ENCODE measurements at regions not wholly inside any gene's neighbourhood (a gene's known extent, or its start where the extent isn't known, plus 50 kb on each side); places are given as distances from the start of the nearest gene placed in this dataset.

- Histone ChIP-seq H3K9ac (ENCODE audit: low read length in 2 of 2) (no peak overlapping the region), H3K27ac (ENCODE audit: low read length) (no peak overlapping the region), H3K36me3 (ENCODE audit: control insufficient read depth in 2 of 2, insufficient read depth in 2 of 2, low read length in 2 of 2) (no peaks in the 10 kb centered on the region), H3K27me3 (ENCODE audit: control insufficient read depth in 1 of 2, insufficient read depth in 2 of 2, low read length in 2 of 2) (peaks cover 18 to 28% of the 10 kb centered on the region in 2 donors), H3K4me3 (ENCODE audit: low read length in 2 of 2) (no peak overlapping the region), H3K4me1 (ENCODE audit: control insufficient read depth, insufficient read depth, low read length) (peaks cover 7% of the 10 kb centered on the region), H3K9me3 (ENCODE audit: control insufficient read depth in 2 of 2, low read length in 2 of 2) (peaks cover 0 to 3% of the 10 kb centered on the region in 2 donors)
Measured at GRCh38 chr6:28585335-28585734, 59.7 kb downstream of the GPX5 start.

GRCh38 chr6:28586324-28586723 lies 60.6 kb downstream of the GPX5 start:
- Histone ChIP-seq H3K9me3 (ENCODE audit: control insufficient read depth in 2 of 2, low read length in 2 of 2) (peaks cover 0 to 5% of the 10 kb centered on the region in 2 donors), H3K4me1 (ENCODE audit: control insufficient read depth, insufficient read depth, low read length) (peaks cover 7% of the 10 kb centered on the region), H3K9ac (ENCODE audit: low read length in 2 of 2) (no peak overlapping the region), H3K36me3 (ENCODE audit: control insufficient read depth in 2 of 2, insufficient read depth in 2 of 2, low read length in 2 of 2) (no peaks in the 10 kb centered on the region), H3K4me3 (ENCODE audit: low read length in 2 of 2) (peak overlapping the region; percentile 63 to 81), H3K27ac (ENCODE audit: low read length) (no peak overlapping the region), H3K27me3 (ENCODE audit: control insufficient read depth in 1 of 2, insufficient read depth in 2 of 2, low read length in 2 of 2) (peaks cover 24 to 35% of the 10 kb centered on the region in 2 donors)

GRCh38 chr6:28586962-28587745 lies 61.5 kb downstream of the GPX5 start:
- Histone ChIP-seq H3K9ac (ENCODE audit: low read length in 2 of 2) (peak overlapping the region in 1 of 2 donors; percentile 68), H3K4me1 (ENCODE audit: control insufficient read depth, insufficient read depth, low read length) (peaks cover 7% of the 10 kb centered on the region), H3K36me3 (ENCODE audit: control insufficient read depth in 2 of 2, insufficient read depth in 2 of 2, low read length in 2 of 2) (no peaks in the 10 kb centered on the region), H3K9me3 (ENCODE audit: control insufficient read depth in 2 of 2, low read length in 2 of 2) (peaks cover 0 to 5% of the 10 kb centered on the region in 2 donors), H3K27me3 (ENCODE audit: control insufficient read depth in 1 of 2, insufficient read depth in 2 of 2, low read length in 2 of 2) (peaks cover 24 to 35% of the 10 kb centered on the region in 2 donors), H3K4me3 (ENCODE audit: low read length in 2 of 2) (peak overlapping the region; percentile 63 to 81), H3K27ac (ENCODE audit: low read length) (no peak overlapping the region)

GRCh38 chr6:28587746-28588075 lies 62.0 kb downstream of the GPX5 start:
- Histone ChIP-seq H3K36me3 (ENCODE audit: control insufficient read depth in 2 of 2, insufficient read depth in 2 of 2, low read length in 2 of 2) (no peaks in the 10 kb centered on the region), H3K27ac (ENCODE audit: low read length) (no peak overlapping the region), H3K9me3 (ENCODE audit: control insufficient read depth in 2 of 2, low read length in 2 of 2) (peaks cover 0 to 5% of the 10 kb centered on the region in 2 donors), H3K9ac (ENCODE audit: low read length in 2 of 2) (no peak overlapping the region), H3K4me1 (ENCODE audit: control insufficient read depth, insufficient read depth, low read length) (peaks cover 7% of the 10 kb centered on the region), H3K4me3 (ENCODE audit: low read length in 2 of 2) (peak overlapping the region; percentile 63 to 81), H3K27me3 (ENCODE audit: control insufficient read depth in 1 of 2, insufficient read depth in 2 of 2, low read length in 2 of 2) (peaks cover 24 to 35% of the 10 kb centered on the region in 2 donors)

- Histone ChIP-seq H3K9ac (ENCODE audit: low read length in 2 of 2) (no peak overlapping the region), H3K27ac (ENCODE audit: low read length) (no peak overlapping the region), H3K36me3 (ENCODE audit: control insufficient read depth in 2 of 2, insufficient read depth in 2 of 2, low read length in 2 of 2) (no peaks in the 10 kb centered on the region), H3K9me3 (ENCODE audit: control insufficient read depth in 2 of 2, low read length in 2 of 2) (peaks cover 0 to 5% of the 10 kb centered on the region in 2 donors), H3K27me3 (ENCODE audit: control insufficient read depth in 1 of 2, insufficient read depth in 2 of 2, low read length in 2 of 2) (peaks cover 24 to 35% of the 10 kb centered on the region in 2 donors), H3K4me3 (ENCODE audit: low read length in 2 of 2) (no peak overlapping the region), H3K4me1 (ENCODE audit: control insufficient read depth, insufficient read depth, low read length) (peaks cover 7% of the 10 kb centered on the region)
Measured at GRCh38 chr6:28588666-28589065, 63.0 kb downstream of the GPX5 start.

GRCh38 chr6:28589234-28589956 lies 63.7 kb downstream of the GPX5 start:
- Histone ChIP-seq H3K4me3 (ENCODE audit: low read length in 2 of 2) (peak overlapping the region in 1 of 2 donors; percentile 24), H3K27me3 (ENCODE audit: control insufficient read depth in 1 of 2, insufficient read depth in 2 of 2, low read length in 2 of 2) (peaks cover 24 to 35% of the 10 kb centered on the region in 2 donors), H3K9me3 (ENCODE audit: control insufficient read depth in 2 of 2, low read length in 2 of 2) (peaks cover 0 to 5% of the 10 kb centered on the region in 2 donors), H3K27ac (ENCODE audit: low read length) (no peak overlapping the region), H3K36me3 (ENCODE audit: control insufficient read depth in 2 of 2, insufficient read depth in 2 of 2, low read length in 2 of 2) (no peaks in the 10 kb centered on the region), H3K9ac (ENCODE audit: low read length in 2 of 2) (no peak overlapping the region), H3K4me1 (ENCODE audit: control insufficient read depth, insufficient read depth, low read length) (peaks cover 7% of the 10 kb centered on the region)

- H3K9me3 ChIP-seq (ENCODE audit: control insufficient read depth in 2 of 2, low read length in 2 of 2): peaks cover 0 to 5% of the 10 kb centered on the region in 2 donors
- H3K9ac ChIP-seq (ENCODE audit: low read length in 2 of 2): no peak overlapping the region
- H3K4me1 ChIP-seq (ENCODE audit: control insufficient read depth, insufficient read depth, low read length): peaks cover 7% of the 10 kb centered on the region
- no peak overlapping the region for H3K27ac ChIP-seq (ENCODE audit: low read length)
- peaks cover 24 to 35% of the 10 kb centered on the region in 2 donors for H3K27me3 ChIP-seq (ENCODE audit: control insufficient read depth in 1 of 2, insufficient read depth in 2 of 2, low read length in 2 of 2)
- H3K36me3 ChIP-seq (ENCODE audit: control insufficient read depth in 2 of 2, insufficient read depth in 2 of 2, low read length in 2 of 2): no peaks in the 10 kb centered on the region
- peak overlapping the region in 1 of 2 donors; percentile 24 for H3K4me3 ChIP-seq (ENCODE audit: low read length in 2 of 2)
Measured at GRCh38 chr6:28589957-28590349, 64.3 kb downstream of the GPX5 start.

GRCh38 chr6:28597217-28597835 lies 71.6 kb downstream of the GPX5 start:
- Histone ChIP-seq H3K4me3 (ENCODE audit: low read length in 2 of 2) (no peak overlapping the region), H3K4me1 (ENCODE audit: control insufficient read depth, insufficient read depth, low read length) (no peaks in the 10 kb centered on the region), H3K36me3 (ENCODE audit: control insufficient read depth in 2 of 2, insufficient read depth in 2 of 2, low read length in 2 of 2) (no peaks in the 10 kb centered on the region), H3K27me3 (ENCODE audit: control insufficient read depth in 1 of 2, insufficient read depth in 2 of 2, low read length in 2 of 2) (peaks cover 0 to 6% of the 10 kb centered on the region in 2 donors), H3K27ac (ENCODE audit: low read length) (no peak overlapping the region), H3K9ac (ENCODE audit: low read length in 2 of 2) (no peak overlapping the region), H3K9me3 (ENCODE audit: control insufficient read depth in 2 of 2, low read length in 2 of 2) (no peaks in the 10 kb centered on the region)

GRCh38 chr6:28597924-28598722 lies 72.4 kb downstream of the GPX5 start:
- Histone ChIP-seq H3K4me1 (ENCODE audit: control insufficient read depth, insufficient read depth, low read length) (no peaks in the 10 kb centered on the region), H3K27me3 (ENCODE audit: control insufficient read depth in 1 of 2, insufficient read depth in 2 of 2, low read length in 2 of 2) (peaks cover 0 to 6% of the 10 kb centered on the region in 2 donors), H3K9me3 (ENCODE audit: control insufficient read depth in 2 of 2, low read length in 2 of 2) (no peaks in the 10 kb centered on the region), H3K4me3 (ENCODE audit: low read length in 2 of 2) (no peak overlapping the region), H3K9ac (ENCODE audit: low read length in 2 of 2) (no peak overlapping the region), H3K36me3 (ENCODE audit: control insufficient read depth in 2 of 2, insufficient read depth in 2 of 2, low read length in 2 of 2) (no peaks in the 10 kb centered on the region), H3K27ac (ENCODE audit: low read length) (no peak overlapping the region)
